ENCODE measurements at regions not wholly inside any gene's neighbourhood (a gene's known extent, or its start where the extent isn't known, plus 50 kb on each side); places are given as distances from the start of the nearest gene placed in this dataset.
"Not testable (repeated sequence)": the region's sequence is repeated elsewhere in the genome, so short reads cannot be mapped to it uniquely, and the experiment has no call there.

DNA sequence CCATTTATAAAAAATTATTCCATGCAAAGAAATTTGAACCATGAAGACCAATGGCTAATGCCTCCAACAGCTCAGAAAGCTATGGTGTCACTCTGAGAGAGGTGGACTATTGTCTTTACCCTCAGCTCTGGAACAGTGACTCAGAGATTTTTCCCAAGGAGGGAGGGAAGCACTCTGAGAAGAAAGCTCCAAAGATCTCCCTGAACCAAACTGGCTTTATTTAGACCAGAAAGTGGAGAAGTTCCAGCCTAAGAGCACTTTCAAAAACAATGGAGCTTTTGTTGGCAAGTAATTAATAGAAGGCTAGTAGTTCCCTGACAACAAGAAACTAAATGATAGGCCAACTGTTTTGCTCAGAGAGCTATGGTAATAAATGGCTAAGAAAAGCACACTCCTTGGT lies 599.9 kb upstream of the MDGA2 start:
- H3K4me3 ChIP-seq (ENCODE audit: low read depth, low read length) = no peak overlapping the region
- H2BK120ac ChIP-seq (ENCODE audit: insufficient read depth, low read length, poor library complexity) = no peak overlapping the region
- no peak overlapping the region for H3K9ac ChIP-seq (ENCODE audit: low read length)
- no peak overlapping the region for H3K23ac ChIP-seq (ENCODE audit: low read length)
- no peak overlapping the region for H4K91ac ChIP-seq (ENCODE audit: low read depth, low read length)
- no peak overlapping the region for H4K12ac ChIP-seq (ENCODE audit: low read depth, low read length)
- no peak overlapping the region for H3K18ac ChIP-seq (ENCODE audit: low read length)
- H4K8ac ChIP-seq (ENCODE audit: low read depth, low read length) = no peak overlapping the region
- no peaks in the 10 kb centered on the region for H3K79me1 ChIP-seq (ENCODE audit: low read length)
- no peak overlapping the region for H2BK12ac ChIP-seq (ENCODE audit: low read length)
- H3K4me1 ChIP-seq (ENCODE audit: control insufficient read depth in 1 of 2, insufficient read depth in 2 of 2, low read length in 2 of 2) = no peaks in the 10 kb centered on the region
- DNase-seq = no peak
- no peak overlapping the region for H2BK5ac ChIP-seq (ENCODE audit: low read depth, low read length, poor library complexity)
- H3K27me3 ChIP-seq (ENCODE audit: insufficient read depth, low read length) = no peaks in the 10 kb centered on the region
- no peak overlapping the region for H3K4me2 ChIP-seq (ENCODE audit: low read length)
- no peaks in the 10 kb centered on the region for H3K36me3 ChIP-seq (ENCODE audit: control insufficient read depth in 1 of 2, insufficient read depth in 2 of 2, low read length in 2 of 2)
- H3K4ac ChIP-seq (ENCODE audit: low read depth, low read length) = no peak overlapping the region
- H2AK5ac ChIP-seq (ENCODE audit: low read length) = no peak overlapping the region
- H3K27ac ChIP-seq (ENCODE audit: low read depth, low read length) = no peak overlapping the region
- H3K79me2 ChIP-seq (ENCODE audit: control insufficient read depth, insufficient read depth, low read length, poor library complexity) = no peaks in the 10 kb centered on the region
- H3K9me3 ChIP-seq (ENCODE audit: insufficient read depth, low read depth, low read length) = no peaks in the 10 kb centered on the region
- H2AFZ ChIP-seq (ENCODE audit: insufficient read depth, low read length, poor library complexity) = no peak overlapping the region
- H3K14ac ChIP-seq (ENCODE audit: low read length) = no peak overlapping the region

DNA sequence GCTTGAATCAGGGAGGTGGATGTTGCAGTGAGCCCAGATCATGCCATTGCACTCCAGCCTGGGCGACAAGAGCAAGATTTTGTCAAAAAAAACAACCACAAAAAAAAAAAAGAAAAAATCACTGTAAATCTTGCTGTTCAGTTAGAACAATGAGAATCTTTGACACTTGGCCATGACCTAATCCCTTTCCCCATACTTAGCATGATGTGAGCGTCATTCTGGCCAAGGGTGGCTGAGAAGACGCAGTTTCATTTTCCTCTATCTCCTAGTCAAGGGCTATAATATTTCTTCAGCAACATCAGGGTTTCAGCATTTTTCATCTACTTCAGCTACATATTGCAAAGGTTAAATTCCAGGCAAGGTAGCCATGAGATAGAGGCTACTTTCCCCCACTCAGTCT lies 599.4 kb upstream of the MDGA2 start:
- no peak overlapping the region for H3K4ac ChIP-seq (ENCODE audit: low read depth, low read length)
- no peak overlapping the region for H2BK12ac ChIP-seq (ENCODE audit: low read length)
- H2AK5ac ChIP-seq (ENCODE audit: low read length) = no peak overlapping the region
- no peaks in the 10 kb centered on the region for H3K79me2 ChIP-seq (ENCODE audit: control insufficient read depth, insufficient read depth, low read length, poor library complexity)
- no peak overlapping the region for H3K4me2 ChIP-seq (ENCODE audit: low read length)
- DNase-seq = no peak
- no peak overlapping the region for H4K91ac ChIP-seq (ENCODE audit: low read depth, low read length)
- H3K79me1 ChIP-seq (ENCODE audit: low read length) = no peaks in the 10 kb centered on the region
- H3K4me3 ChIP-seq (ENCODE audit: low read depth, low read length) = no peak overlapping the region
- H3K14ac ChIP-seq (ENCODE audit: low read length) = no peak overlapping the region
- H3K4me1 ChIP-seq (ENCODE audit: control insufficient read depth in 1 of 2, insufficient read depth in 2 of 2, low read length in 2 of 2) = no peaks in the 10 kb centered on the region
- H4K12ac ChIP-seq (ENCODE audit: low read depth, low read length) = no peak overlapping the region
- no peak overlapping the region for H3K9ac ChIP-seq (ENCODE audit: low read length)
- no peak overlapping the region for H2AFZ ChIP-seq (ENCODE audit: insufficient read depth, low read length, poor library complexity)
- H3K27me3 ChIP-seq (ENCODE audit: insufficient read depth, low read length) = no peaks in the 10 kb centered on the region
- H3K9me3 ChIP-seq (ENCODE audit: insufficient read depth, low read depth, low read length) = no peaks in the 10 kb centered on the region
- H2BK5ac ChIP-seq (ENCODE audit: low read depth, low read length, poor library complexity) = no peak overlapping the region
- no CpG with 5 or more reads among the region's 3 CpGs for WGBS (ENCODE audit: extremely low coverage, insufficient coverage, insufficient read length)
- no peak overlapping the region for H3K23ac ChIP-seq (ENCODE audit: low read length)
- no peak overlapping the region for H3K27ac ChIP-seq (ENCODE audit: low read depth, low read length)
- H4K8ac ChIP-seq (ENCODE audit: low read depth, low read length) = no peak overlapping the region
- no peak overlapping the region for H3K18ac ChIP-seq (ENCODE audit: low read length)
- no peaks in the 10 kb centered on the region for H3K36me3 ChIP-seq (ENCODE audit: control insufficient read depth in 1 of 2, insufficient read depth in 2 of 2, low read length in 2 of 2)
- H2BK120ac ChIP-seq (ENCODE audit: insufficient read depth, low read length, poor library complexity) = no peak overlapping the region

DNA sequence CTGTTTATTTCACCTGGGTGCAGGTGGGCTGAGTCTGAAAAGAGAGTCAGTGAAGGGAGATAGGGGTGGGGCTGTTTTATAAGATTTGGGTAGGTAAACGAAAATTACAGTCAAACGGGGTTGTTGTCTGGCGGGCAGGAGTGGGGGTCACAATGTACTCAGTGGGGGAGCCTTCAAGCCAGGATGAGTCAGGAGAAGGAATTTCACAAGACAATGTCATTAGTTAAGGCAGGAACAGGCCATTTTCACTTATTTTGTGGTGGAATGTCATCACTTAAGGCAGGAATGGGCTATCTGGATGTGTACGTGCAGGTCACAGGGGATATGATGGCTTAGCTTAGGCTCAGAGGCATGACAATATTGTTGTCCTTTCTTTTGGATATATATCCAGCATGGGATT lies 592.5 kb upstream of the MDGA2 start:
- not testable (repeated sequence) for H3K14ac ChIP-seq (ENCODE audit: low read length); H3K4me2 ChIP-seq (ENCODE audit: low read length); H3K27me3 ChIP-seq (ENCODE audit: insufficient read depth, low read length); H2BK12ac ChIP-seq (ENCODE audit: low read length); H3K23ac ChIP-seq (ENCODE audit: low read length); H3K79me2 ChIP-seq (ENCODE audit: control insufficient read depth, insufficient read depth, low read length, poor library complexity); H3K4me1 ChIP-seq (ENCODE audit: control insufficient read depth in 1 of 2, insufficient read depth in 2 of 2, low read length in 2 of 2); H2BK120ac ChIP-seq (ENCODE audit: insufficient read depth, low read length, poor library complexity); H2AK5ac ChIP-seq (ENCODE audit: low read length); H4K12ac ChIP-seq (ENCODE audit: low read depth, low read length); H3K9me3 ChIP-seq (ENCODE audit: insufficient read depth, low read depth, low read length); H3K4ac ChIP-seq (ENCODE audit: low read depth, low read length); H4K8ac ChIP-seq (ENCODE audit: low read depth, low read length); H2BK5ac ChIP-seq (ENCODE audit: low read depth, low read length, poor library complexity); H3K18ac ChIP-seq (ENCODE audit: low read length); H3K9ac ChIP-seq (ENCODE audit: low read length); H3K36me3 ChIP-seq (ENCODE audit: control insufficient read depth in 1 of 2, insufficient read depth in 2 of 2, low read length in 2 of 2); H3K79me1 ChIP-seq (ENCODE audit: low read length); DNase-seq; H3K27ac ChIP-seq (ENCODE audit: low read depth, low read length); H3K4me3 ChIP-seq (ENCODE audit: low read depth, low read length); H4K91ac ChIP-seq (ENCODE audit: low read depth, low read length); H2AFZ ChIP-seq (ENCODE audit: insufficient read depth, low read length, poor library complexity)
- WGBS (ENCODE audit: extremely low coverage, insufficient coverage, insufficient read length) = no CpG with 5 or more reads among the region's 4 CpGs

DNA sequence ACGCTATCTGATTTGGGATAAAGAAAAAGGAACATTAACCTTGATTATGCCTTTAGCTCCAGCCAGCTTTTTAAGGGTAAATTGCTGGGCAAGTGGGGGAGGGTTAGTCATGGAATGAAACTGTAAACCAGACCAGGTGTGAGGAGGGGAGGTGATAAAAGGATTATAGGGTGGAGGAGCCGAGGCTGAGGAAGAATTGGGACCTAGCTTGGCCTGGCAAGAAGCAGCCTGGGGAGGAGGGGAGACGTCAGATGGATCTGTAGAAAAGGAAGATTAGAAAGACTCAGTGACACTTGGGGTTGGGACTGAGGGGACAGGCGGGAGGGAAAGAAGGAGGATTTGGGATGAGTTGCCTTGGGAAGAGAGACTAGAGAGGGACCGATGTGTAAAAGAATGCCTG lies 590.8 kb upstream of the MDGA2 start:
- not testable (repeated sequence) for H4K91ac ChIP-seq (ENCODE audit: low read depth, low read length); H3K27ac ChIP-seq (ENCODE audit: low read depth, low read length); H3K18ac ChIP-seq (ENCODE audit: low read length); H4K8ac ChIP-seq (ENCODE audit: low read depth, low read length); H3K4me3 ChIP-seq (ENCODE audit: low read depth, low read length); H3K79me2 ChIP-seq (ENCODE audit: control insufficient read depth, insufficient read depth, low read length, poor library complexity); H2BK12ac ChIP-seq (ENCODE audit: low read length); H3K36me3 ChIP-seq (ENCODE audit: control insufficient read depth in 1 of 2, insufficient read depth in 2 of 2, low read length in 2 of 2); H3K4ac ChIP-seq (ENCODE audit: low read depth, low read length); H2BK120ac ChIP-seq (ENCODE audit: insufficient read depth, low read length, poor library complexity); H3K9me3 ChIP-seq (ENCODE audit: insufficient read depth, low read depth, low read length); H2BK5ac ChIP-seq (ENCODE audit: low read depth, low read length, poor library complexity); H3K27me3 ChIP-seq (ENCODE audit: insufficient read depth, low read length); H3K14ac ChIP-seq (ENCODE audit: low read length); H2AK5ac ChIP-seq (ENCODE audit: low read length); H3K79me1 ChIP-seq (ENCODE audit: low read length); H3K23ac ChIP-seq (ENCODE audit: low read length); H3K9ac ChIP-seq (ENCODE audit: low read length); DNase-seq; H3K4me1 ChIP-seq (ENCODE audit: control insufficient read depth in 1 of 2, insufficient read depth in 2 of 2, low read length in 2 of 2); H3K4me2 ChIP-seq (ENCODE audit: low read length); H4K12ac ChIP-seq (ENCODE audit: low read depth, low read length); H2AFZ ChIP-seq (ENCODE audit: insufficient read depth, low read length, poor library complexity)
- WGBS (ENCODE audit: extremely low coverage, insufficient coverage, insufficient read length) = no CpG with 5 or more reads among the region's 5 CpGs

DNA sequence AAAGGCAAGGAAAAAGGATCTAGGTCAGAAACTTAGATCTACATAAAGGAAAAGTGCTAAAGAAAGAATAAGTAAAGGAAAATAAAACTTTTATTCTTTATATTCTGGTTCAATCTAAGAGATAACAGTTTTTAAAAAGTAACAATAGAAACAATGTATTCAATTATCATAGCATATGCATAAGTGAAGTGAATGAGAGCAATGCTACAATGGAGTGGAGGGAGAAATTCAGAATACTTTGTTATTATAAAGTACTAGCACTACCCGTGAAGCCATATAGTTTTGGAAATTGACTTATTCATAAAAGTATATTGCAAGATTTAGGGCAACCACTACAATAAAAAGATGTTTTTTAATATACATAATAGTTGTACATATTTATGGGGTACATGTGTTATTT lies 586.0 kb upstream of the MDGA2 start:
- Histone ChIP-seq H3K79me1 (ENCODE audit: low read length) (peaks cover 8% of the 10 kb centered on the region), H3K9ac (ENCODE audit: low read length) (no peak overlapping the region), H3K27me3 (ENCODE audit: insufficient read depth, low read length) (no peaks in the 10 kb centered on the region), H2BK120ac (ENCODE audit: insufficient read depth, low read length, poor library complexity) (no peak overlapping the region), H4K12ac (ENCODE audit: low read depth, low read length) (no peak overlapping the region), H3K14ac (ENCODE audit: low read length) (no peak overlapping the region), H3K23ac (ENCODE audit: low read length) (no peak overlapping the region), H2BK12ac (ENCODE audit: low read length) (no peak overlapping the region), H3K18ac (ENCODE audit: low read length) (no peak overlapping the region), H4K91ac (ENCODE audit: low read depth, low read length) (no peak overlapping the region), H4K8ac (ENCODE audit: low read depth, low read length) (no peak overlapping the region), H2AFZ (ENCODE audit: insufficient read depth, low read length, poor library complexity) (no peak overlapping the region), H3K27ac (ENCODE audit: low read depth, low read length) (no peak overlapping the region), H2BK5ac (ENCODE audit: low read depth, low read length, poor library complexity) (no peak overlapping the region), H3K4me2 (ENCODE audit: low read length) (no peak overlapping the region), H3K36me3 (ENCODE audit: control insufficient read depth in 1 of 2, insufficient read depth in 2 of 2, low read length in 2 of 2) (no peaks in the 10 kb centered on the region), H2AK5ac (ENCODE audit: low read length) (no peak overlapping the region), H3K4ac (ENCODE audit: low read depth, low read length) (no peak overlapping the region), H3K79me2 (ENCODE audit: control insufficient read depth, insufficient read depth, low read length, poor library complexity) (no peaks in the 10 kb centered on the region), H3K4me3 (ENCODE audit: low read depth, low read length) (no peak overlapping the region), H3K4me1 (ENCODE audit: control insufficient read depth in 1 of 2, insufficient read depth in 2 of 2, low read length in 2 of 2) (peaks cover 3 to 9% of the 10 kb centered on the region in 2 experiments), H3K9me3 (ENCODE audit: insufficient read depth, low read depth, low read length) (no peaks in the 10 kb centered on the region)
- no CpG with 5 or more reads among the region's 1 CpG for WGBS (ENCODE audit: extremely low coverage, insufficient coverage, insufficient read length)
- DNase-seq = peak in 1 of 2 donors; percentile 2
